HL-60 (cell line): ENCODE measurements at regions not wholly inside any gene's neighbourhood (a gene's known extent, or its start where the extent isn't known, plus 50 kb on each side); places are given as distances from the start of the nearest gene placed in this dataset.

Experiments used
- DNase-seq, 2 experiments: peaks; one replicate each; pipeline ENCODE4 v3.0.0-alpha.2; 2010 to 2020; ENCODE audit warnings: low read depth in 1 of 2, low spot score in 1 of 2
- H3K27ac ChIP-seq: fragments of 250-450 bp; sonication (Bioruptor Pico); replicated peaks from 2 replicates; pipeline ENCODE4 v1.5.1; 2020; ENCODE audit warnings: mild to moderate bottlenecking, moderate library complexity
- H3K27me3 ChIP-seq: fragments of 250-450 bp; sonication (Bioruptor Pico); 2 replicates; pipeline ENCODE4 v1.5.1; 2021; ENCODE audit warnings: mild to moderate bottlenecking, moderate library complexity; ENCODE audit not compliant: insufficient read depth, poor library complexity, severe bottlenecking
- H3K4me3 ChIP-seq: replicated peaks from 2 replicates; pipeline ENCODE4 v1.5.1; 2011; ENCODE audit warnings: mild to moderate bottlenecking, control low read depth, low read length; ENCODE audit not compliant: insufficient read depth
- CTCF ChIP-seq: IDR thresholded peaks from one replicate; pipeline ENCODE4 v1.5.1; 2011; ENCODE audit warnings: low read length, control low read depth, inconsistent platforms; ENCODE audit not compliant: insufficient read depth
- GABPA ChIP-seq: IDR thresholded peaks from 2 replicates; pipeline ENCODE4 v1.6.1; 2012; ENCODE audit warnings: low read depth
- POLR2AphosphoS5 ChIP-seq: IDR thresholded peaks from 2 replicates; pipeline ENCODE4 v1.6.1; 2012; ENCODE audit warnings: low read depth
- REST ChIP-seq: IDR thresholded peaks from 2 replicates; pipeline ENCODE4 v1.6.1; 2012; ENCODE audit warnings: low read depth; ENCODE audit not compliant: insufficient replicate concordance
- SPI1 ChIP-seq: IDR thresholded peaks from 2 replicates; pipeline ENCODE4 v1.6.1; 2012; ENCODE audit warnings: low read depth, mild to moderate bottlenecking, borderline replicate concordance

DNA sequence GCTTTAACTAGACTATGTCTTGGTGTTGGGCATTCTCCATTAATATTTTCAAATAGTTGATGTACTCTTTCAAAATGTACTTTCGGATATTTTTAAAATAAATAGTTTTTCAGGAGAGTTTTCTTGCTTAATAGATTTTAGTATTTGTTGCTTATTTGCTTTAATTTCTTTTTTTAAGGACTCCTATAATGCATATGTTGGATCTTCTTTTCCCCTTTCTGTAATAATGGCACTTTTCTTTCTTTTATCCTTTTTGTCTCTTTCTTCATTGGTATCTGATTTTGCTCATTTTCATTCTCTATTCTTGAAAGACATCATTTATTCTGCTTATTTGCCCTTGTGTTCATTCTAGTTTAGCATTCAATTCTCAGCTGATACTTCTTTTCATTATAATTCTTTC is 791.6 kb downstream of the GALR1 start:
- DNase-seq: no peak
- H3K27me3 ChIP-seq: peaks cover 5% of the 10 kb centered on the region
- H3K4me3 ChIP-seq: no peak overlapping the region
- no peak for TF ChIP-seq POLR2AphosphoS5
- TF ChIP-seq CTCF: no peak
- no peak for TF ChIP-seq SPI1
- TF ChIP-seq REST: no peak
- TF ChIP-seq GABPA: no peak
- no peak overlapping the region for H3K27ac ChIP-seq

DNA sequence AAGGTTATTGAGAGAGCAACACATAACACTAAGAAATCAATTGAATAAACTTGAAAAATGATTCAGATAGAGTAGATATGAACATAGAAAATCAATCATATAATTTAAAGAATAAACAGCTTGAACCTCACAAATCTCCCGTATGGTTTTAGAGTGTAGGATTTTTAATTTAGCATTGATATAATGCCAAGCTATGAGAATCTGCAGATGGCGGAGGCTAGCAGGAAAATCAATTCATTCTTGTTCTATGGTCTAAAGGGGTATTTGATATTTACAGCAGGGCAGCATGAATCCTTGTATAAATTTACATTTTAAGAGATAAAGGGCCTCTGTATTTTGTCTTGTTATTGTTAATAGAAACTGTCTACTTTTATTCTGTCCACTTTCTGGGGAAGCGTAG is 797.0 kb downstream of the GALR1 start:
- Histone ChIP-seq H3K4me3 (no peak overlapping the region), H3K27ac (no peak overlapping the region), H3K27me3 (peaks cover 7% of the 10 kb centered on the region)
- no peak for TF ChIP-seq SPI1
- TF ChIP-seq REST: no peak
- no peak for TF ChIP-seq CTCF
- TF ChIP-seq GABPA: no peak
- no peak for TF ChIP-seq POLR2AphosphoS5
- DNase-seq: no peak

GRCh38 chr18:78049281-78049680 is 799.6 kb downstream of the GALR1 start:
- TF ChIP-seq GABPA (no peak), CTCF (no peak), SPI1 (no peak), REST (no peak), POLR2AphosphoS5 (no peak)
- Histone ChIP-seq H3K27ac (no peak overlapping the region), H3K4me3 (no peak overlapping the region), H3K27me3 (peaks cover 7% of the 10 kb centered on the region)
- DNase-seq: no peak
